Right lobe of liver (tissue), 4 donors: ENCODE measurements at regions not wholly inside any gene's neighbourhood (a gene's known extent, or its start where the extent isn't known, plus 50 kb on each side); places are given as distances from the start of the nearest gene placed in this dataset.

ENCODE experiments used
- CTCF ChIP-seq, 4 donors: fragments of 200-600 bp in 3 of 4; fragments of 450-650 bp in 1 of 4; IDR thresholded peaks; one replicate each; pipeline versions ENCODE4 v1.5.1 to v1.8.0; 2016 to 2022; ENCODE audit warnings: antibody characterized with exemption in 4 of 4, mild to moderate bottlenecking in 2 of 4
- POLR2A ChIP-seq: fragments of 450-650 bp; IDR thresholded peaks from one replicate; pipeline ENCODE4 v1.6.1; 2017; ENCODE audit warnings: antibody characterized with exemption, mild to moderate bottlenecking
- donor health status: DM: no; HTN: no; CAD: no.
- donor health status: DM: no; HTN: no; CAD: no.
- donor health status: DM: no; HTN: yes; CAD: no.

- TF ChIP-seq CTCF (IDR thresholded peaks at IDR 0.05) (peak; percentile 86 to 96 (median 94)), POLR2A (no peak)
Observed at GRCh38 chr1:209248649-209249279, 334.8 kb upstream of the CAMK1G start.
